ENCODE measurements at regions not wholly inside any gene's neighbourhood (a gene's known extent, or its start where the extent isn't known, plus 50 kb on each side); places are given as distances from the start of the nearest gene placed in this dataset.

DNA sequence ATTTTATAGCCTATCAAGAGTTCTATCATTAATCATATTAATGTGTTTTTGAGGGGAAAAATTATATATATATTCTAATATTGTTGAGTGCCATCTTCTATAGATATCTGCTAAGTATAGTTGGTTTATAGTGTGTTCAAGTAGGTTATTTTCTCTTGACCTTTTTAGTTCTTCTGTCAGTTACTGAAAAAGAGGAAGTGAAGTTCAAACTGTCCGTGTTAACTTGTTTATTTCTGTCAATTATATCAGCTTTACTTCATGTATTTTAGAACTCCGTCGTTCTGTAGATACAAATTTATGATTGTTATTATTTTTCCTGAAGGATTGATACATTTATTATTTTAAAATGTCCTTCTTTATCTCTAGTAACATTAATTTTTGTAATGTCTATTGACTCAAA is 1209.1 kb downstream of the CDH12 start:
- Histone ChIP-seq H3K4me3 (no peak overlapping the region), H3K27ac (no peak overlapping the region), H3K27me3 (no peaks in the 10 kb centered on the region), H3K9me3 (no peaks in the 10 kb centered on the region), H3K36me3 (no peaks in the 10 kb centered on the region), H3K4me1 (no peaks in the 10 kb centered on the region)
- ATAC-seq (no peak), DNase-seq (no peak)
- intact Hi-C loops (cut with DNase I; ENCODE audit: low total_unique reads) (no loop called here), in situ Hi-C loops (cut with MboI; ENCODE audit: low sequenced_read_pairs in 4 of 4) (no loop called here)
- TF ChIP-seq POLR2A (IDR thresholded peaks at IDR 0.05), result no peak
- TF ChIP-seq, protein P1, sequence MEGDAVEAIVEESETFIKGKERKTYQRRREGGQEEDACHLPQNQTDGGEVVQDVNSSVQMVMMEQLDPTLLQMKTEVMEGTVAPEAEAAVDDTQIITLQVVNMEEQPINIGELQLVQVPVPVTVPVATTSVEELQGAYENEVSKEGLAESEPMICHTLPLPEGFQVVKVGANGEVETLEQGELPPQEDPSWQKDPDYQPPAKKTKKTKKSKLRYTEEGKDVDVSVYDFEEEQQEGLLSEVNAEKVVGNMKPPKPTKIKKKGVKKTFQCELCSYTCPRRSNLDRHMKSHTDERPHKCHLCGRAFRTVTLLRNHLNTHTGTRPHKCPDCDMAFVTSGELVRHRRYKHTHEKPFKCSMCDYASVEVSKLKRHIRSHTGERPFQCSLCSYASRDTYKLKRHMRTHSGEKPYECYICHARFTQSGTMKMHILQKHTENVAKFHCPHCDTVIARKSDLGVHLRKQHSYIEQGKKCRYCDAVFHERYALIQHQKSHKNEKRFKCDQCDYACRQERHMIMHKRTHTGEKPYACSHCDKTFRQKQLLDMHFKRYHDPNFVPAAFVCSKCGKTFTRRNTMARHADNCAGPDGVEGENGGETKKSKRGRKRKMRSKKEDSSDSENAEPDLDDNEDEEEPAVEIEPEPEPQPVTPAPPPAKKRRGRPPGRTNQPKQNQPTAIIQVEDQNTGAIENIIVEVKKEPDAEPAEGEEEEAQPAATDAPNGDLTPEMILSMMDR (IDR thresholded peaks at IDR 0.05 in 4 of 5, conservative IDR thresholded peaks at IDR 0.05 in 1 of 5), result no peak

DNA sequence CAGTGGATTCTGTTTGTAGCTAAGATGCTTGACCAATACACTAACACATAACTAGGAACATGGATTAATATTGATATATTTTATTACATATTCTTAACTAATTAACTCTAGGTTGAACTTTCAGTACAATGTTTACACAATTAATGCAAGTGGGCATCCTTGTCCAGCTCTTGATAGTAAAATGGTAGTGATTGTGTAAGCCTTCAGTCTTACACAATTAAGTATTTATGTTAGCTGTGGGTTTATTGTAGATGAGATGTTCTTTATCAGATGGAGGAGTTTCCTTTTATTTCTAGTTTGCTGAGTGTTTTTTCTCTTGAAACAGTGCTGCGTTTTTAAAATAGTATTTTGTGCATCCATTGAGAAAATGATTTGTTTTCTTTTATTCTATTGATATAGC is 1210.8 kb downstream of the CDH12 start:
- no peak overlapping the region for H3K27ac ChIP-seq
- no peaks in the 10 kb centered on the region for H3K27me3 ChIP-seq
- no peak for ATAC-seq
- in situ Hi-C loops (cut with MboI; ENCODE audit: low sequenced_read_pairs in 4 of 4), result no loop called here
- H3K9me3 ChIP-seq, result no peaks in the 10 kb centered on the region
- H3K36me3 ChIP-seq, result no peaks in the 10 kb centered on the region
- H3K4me3 ChIP-seq, result no peak overlapping the region
- no peak for DNase-seq
- intact Hi-C loops (cut with DNase I; ENCODE audit: low total_unique reads), result no loop called here
- H3K4me1 ChIP-seq, result no peaks in the 10 kb centered on the region
- TF ChIP-seq, protein P1 (IDR thresholded peaks at IDR 0.05 in 4 of 5, conservative IDR thresholded peaks at IDR 0.05 in 1 of 5), result no peak
- TF ChIP-seq POLR2A (IDR thresholded peaks at IDR 0.05), result no peak

DNA sequence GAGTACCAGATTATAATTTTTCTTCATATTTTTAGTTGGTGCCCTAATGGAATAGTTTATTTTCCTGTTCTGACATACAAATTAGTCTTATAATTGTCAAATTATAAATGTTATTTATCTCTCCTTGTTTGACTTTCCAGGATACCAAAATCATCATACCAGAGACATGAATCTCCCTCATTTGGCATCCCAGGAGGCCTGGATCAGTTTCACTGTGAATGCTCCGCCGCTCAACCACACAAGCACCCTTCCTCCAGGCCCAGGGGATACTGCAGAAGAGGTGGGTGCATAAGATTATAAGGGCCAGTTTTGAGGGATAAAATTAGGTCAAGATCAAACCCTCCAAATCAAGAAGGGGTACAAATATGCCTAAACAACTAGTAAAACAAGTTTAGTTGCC is 1229.3 kb downstream of the CDH12 start:
- intact Hi-C loops (cut with DNase I; ENCODE audit: low total_unique reads), result no loop called here
- in situ Hi-C loops (cut with MboI; ENCODE audit: low sequenced_read_pairs in 4 of 4), result no loop called here
- ATAC-seq (no peak), DNase-seq (no peak)
- H3K27me3 ChIP-seq, result no peaks in the 10 kb centered on the region
- H3K9me3 ChIP-seq, result no peaks in the 10 kb centered on the region
- H3K4me3 ChIP-seq, result no peak overlapping the region
- no peaks in the 10 kb centered on the region for H3K36me3 ChIP-seq
- no peaks in the 10 kb centered on the region for H3K4me1 ChIP-seq
- TF ChIP-seq, protein P1 (IDR thresholded peaks at IDR 0.05 in 4 of 5, conservative IDR thresholded peaks at IDR 0.05 in 1 of 5), result no peak
- no peak for TF ChIP-seq POLR2A (IDR thresholded peaks at IDR 0.05)
- no peak overlapping the region for H3K27ac ChIP-seq

DNA sequence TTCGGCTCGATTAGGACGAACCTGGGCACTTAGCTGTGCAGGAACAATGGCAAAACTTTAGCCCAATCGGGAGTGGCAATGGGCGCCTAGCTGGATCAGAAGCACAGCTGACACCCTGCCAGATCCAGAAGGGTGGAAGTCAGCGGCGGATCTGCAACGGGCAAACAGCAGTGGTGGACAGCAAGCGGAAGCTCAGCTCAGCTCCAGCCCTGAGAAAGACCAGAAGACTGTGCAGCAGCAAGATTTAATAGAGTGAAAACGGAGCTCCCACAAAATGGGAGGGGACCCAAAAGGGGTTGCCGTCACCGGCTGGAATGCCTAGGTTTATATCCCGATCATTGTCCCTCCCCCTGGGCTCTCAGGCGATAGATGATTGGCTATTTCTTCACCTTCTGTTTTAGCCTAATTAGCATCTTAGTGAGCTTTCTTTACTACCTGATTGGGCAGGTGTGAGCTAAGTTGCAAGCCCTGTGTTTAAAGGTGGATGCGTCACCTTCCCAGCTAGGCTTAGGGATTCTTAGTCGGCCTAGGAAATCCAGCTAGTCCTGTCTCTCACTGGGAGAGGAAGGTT is 1237.9 kb downstream of the CDH12 start:
- ATAC-seq (no peak), DNase-seq (no peak)
- H3K36me3 ChIP-seq, result no peaks in the 10 kb centered on the region
- H3K27ac ChIP-seq, result no peak overlapping the region
- in situ Hi-C loops (cut with MboI; ENCODE audit: low sequenced_read_pairs in 4 of 4), result no loop called here
- TF ChIP-seq, protein P1 (IDR thresholded peaks at IDR 0.05 in 4 of 5, conservative IDR thresholded peaks at IDR 0.05 in 1 of 5), result no peak
- TF ChIP-seq POLR2A (IDR thresholded peaks at IDR 0.05), result no peak
- H3K4me1 ChIP-seq, result no peaks in the 10 kb centered on the region
- H3K9me3 ChIP-seq, result no peaks in the 10 kb centered on the region
- no peak overlapping the region for H3K4me3 ChIP-seq
- no peaks in the 10 kb centered on the region for H3K27me3 ChIP-seq
- intact Hi-C loops (cut with DNase I; ENCODE audit: low total_unique reads), result no loop called here

DNA sequence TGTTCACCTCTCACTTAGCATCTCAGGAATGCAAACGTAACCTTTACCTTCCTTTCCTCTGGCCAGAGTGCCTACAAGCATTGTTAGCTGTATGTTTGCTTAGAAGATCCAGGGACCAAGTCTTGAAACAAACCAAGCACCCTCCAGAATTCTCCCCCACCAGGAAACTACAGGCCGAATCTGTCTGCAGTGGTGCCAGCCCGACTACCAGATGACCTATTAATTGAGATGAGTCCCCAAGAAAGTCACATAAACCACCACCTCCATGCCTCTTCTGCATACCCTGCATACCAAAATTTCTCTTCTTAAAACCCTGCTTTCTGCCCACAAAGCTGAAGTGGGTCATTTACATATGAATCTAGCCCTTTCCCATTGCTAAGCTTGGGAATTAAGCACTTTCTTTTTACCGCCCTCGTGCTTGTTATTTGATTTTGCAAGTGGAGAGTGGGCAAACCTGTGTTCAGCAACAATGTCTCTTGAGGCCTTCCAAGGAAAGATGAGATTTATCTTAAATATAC is 1239.1 kb downstream of the CDH12 start:
- intact Hi-C loops (cut with DNase I; ENCODE audit: low total_unique reads) (no loop called here), in situ Hi-C loops (cut with MboI; ENCODE audit: low sequenced_read_pairs in 4 of 4) (no loop called here)
- H3K27me3 ChIP-seq, result no peaks in the 10 kb centered on the region
- no peak overlapping the region for H3K4me3 ChIP-seq
- H3K9me3 ChIP-seq, result no peaks in the 10 kb centered on the region
- TF ChIP-seq, protein P1 (IDR thresholded peaks at IDR 0.05 in 4 of 5, conservative IDR thresholded peaks at IDR 0.05 in 1 of 5), result no peak
- no peak for TF ChIP-seq POLR2A (IDR thresholded peaks at IDR 0.05)
- H3K27ac ChIP-seq, result no peak overlapping the region
- no peak for DNase-seq
- no peak for ATAC-seq
- H3K36me3 ChIP-seq, result no peaks in the 10 kb centered on the region
- no peaks in the 10 kb centered on the region for H3K4me1 ChIP-seq
